Fibroblast of lung (primary cell): ENCODE measurements at regions not wholly inside any gene's neighbourhood (a gene's known extent, or its start where the extent isn't known, plus 50 kb on each side); places are given as distances from the start of the nearest gene placed in this dataset.

Experiments used
- EZH2 ChIP-seq: IDR thresholded peaks from 2 replicates; pipeline ENCODE4 v1.5.1; 2012; ENCODE audit warnings: low read length, control low read depth, mild to moderate bottlenecking; ENCODE audit errors: missing control alignments
- TF ChIP-seq, protein P1 (sequence below), 2 donors: IDR thresholded peaks in 1 of 2; conservative IDR thresholded peaks in 1 of 2; 1 replicate in 1 of 2; 2 replicates in 1 of 2; pipeline ENCODE4 v1.5.1; 2011 to 2012; ENCODE audit warnings: low read length in 2 of 2, control low read depth in 1 of 2, inconsistent platforms in 1 of 2, low read depth in 1 of 2, mild to moderate bottlenecking in 1 of 2

- TF ChIP-seq, protein P1, sequence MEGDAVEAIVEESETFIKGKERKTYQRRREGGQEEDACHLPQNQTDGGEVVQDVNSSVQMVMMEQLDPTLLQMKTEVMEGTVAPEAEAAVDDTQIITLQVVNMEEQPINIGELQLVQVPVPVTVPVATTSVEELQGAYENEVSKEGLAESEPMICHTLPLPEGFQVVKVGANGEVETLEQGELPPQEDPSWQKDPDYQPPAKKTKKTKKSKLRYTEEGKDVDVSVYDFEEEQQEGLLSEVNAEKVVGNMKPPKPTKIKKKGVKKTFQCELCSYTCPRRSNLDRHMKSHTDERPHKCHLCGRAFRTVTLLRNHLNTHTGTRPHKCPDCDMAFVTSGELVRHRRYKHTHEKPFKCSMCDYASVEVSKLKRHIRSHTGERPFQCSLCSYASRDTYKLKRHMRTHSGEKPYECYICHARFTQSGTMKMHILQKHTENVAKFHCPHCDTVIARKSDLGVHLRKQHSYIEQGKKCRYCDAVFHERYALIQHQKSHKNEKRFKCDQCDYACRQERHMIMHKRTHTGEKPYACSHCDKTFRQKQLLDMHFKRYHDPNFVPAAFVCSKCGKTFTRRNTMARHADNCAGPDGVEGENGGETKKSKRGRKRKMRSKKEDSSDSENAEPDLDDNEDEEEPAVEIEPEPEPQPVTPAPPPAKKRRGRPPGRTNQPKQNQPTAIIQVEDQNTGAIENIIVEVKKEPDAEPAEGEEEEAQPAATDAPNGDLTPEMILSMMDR (conservative IDR thresholded peaks at IDR 0.05 in 1 of 2, IDR thresholded peaks at IDR 0.05 in 1 of 2; ENCODE audit: low read depth in 1 of 2, low read length in 2 of 2), result no peak
- no peak for TF ChIP-seq EZH2
Observed at GRCh38 chr12:130054803-130055202, 107.5 kb upstream of the FZD10 start.
